HG02642 (cell line): ENCODE measurements at regions not wholly inside any gene's neighbourhood (a gene's known extent, or its start where the extent isn't known, plus 50 kb on each side); places are given as distances from the start of the nearest gene placed in this dataset.
"Not testable (repeated sequence)": the region's sequence is repeated elsewhere in the genome, so short reads cannot be mapped to it uniquely, and the experiment has no call there.

Source experiments
- ATAC-seq: cut with Tn5 transposase; IDR thresholded peaks from one replicate; pipeline ENCODE4 v1.9.1; 2021; ENCODE audit warnings: mild to moderate bottlenecking; ENCODE audit not compliant: unreplicated experiment, poor library complexity

DNA sequence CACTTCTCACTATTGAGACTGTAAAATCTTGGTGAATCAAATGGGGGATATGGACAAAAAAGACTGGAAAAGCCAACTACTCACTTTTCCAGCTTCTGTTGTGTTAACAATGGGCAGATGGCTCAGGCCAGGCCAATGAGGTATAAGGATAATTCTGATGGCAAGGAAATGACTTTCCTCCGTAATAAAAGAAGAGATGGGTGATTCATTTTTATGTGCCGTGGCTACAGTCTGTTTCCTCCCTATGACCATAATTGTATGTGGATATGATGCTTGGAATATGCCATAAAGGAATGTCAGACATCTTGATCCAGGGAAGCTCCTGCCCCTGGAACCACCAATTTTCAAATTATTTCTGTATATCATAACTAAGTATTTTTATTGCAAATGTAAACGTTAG, 406.8 kb downstream of the CCDC85A start:
- ATAC-seq: no peak

DNA sequence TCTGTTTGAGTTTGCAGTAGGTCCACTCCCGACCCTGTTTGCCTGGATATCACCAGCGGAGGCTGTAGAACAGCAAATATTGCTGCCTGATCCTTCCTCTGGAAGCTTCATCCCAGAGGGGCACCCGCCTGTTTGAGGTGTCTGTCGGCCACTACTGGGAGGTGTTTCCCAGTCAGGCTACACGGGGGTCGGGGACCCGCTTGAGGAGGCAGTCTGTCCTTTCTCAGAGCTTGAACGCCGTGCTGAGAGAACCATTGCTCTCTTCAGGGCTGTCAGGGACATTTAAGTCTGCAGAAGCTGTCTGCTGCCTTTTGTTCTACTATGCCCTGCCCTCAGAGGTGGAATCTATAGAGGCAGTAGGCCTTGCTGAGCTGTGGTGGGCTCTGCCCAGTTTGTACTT, 422.3 kb downstream of the CCDC85A start:
- ATAC-seq: not testable (repeated sequence)

DNA sequence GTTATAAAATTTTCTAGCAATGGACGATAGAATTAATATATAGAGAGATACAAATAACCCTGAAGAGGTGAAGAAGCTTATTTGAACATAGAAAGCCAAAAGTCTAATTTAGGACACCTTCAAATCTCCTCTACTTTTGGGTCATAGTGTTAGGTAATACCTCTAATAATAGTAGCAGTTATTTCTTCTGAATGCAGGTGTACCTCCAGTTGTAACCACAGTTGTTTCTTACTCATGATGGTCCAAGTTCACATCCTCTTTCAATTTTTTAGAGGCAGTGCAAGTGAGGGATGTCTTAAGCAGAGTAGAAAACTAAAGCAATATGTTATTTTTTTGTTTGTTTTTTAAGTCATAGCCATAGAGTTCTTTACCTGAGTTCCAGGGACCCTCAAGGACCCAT, 429.5 kb downstream of the CCDC85A start:
- no peak for ATAC-seq

DNA sequence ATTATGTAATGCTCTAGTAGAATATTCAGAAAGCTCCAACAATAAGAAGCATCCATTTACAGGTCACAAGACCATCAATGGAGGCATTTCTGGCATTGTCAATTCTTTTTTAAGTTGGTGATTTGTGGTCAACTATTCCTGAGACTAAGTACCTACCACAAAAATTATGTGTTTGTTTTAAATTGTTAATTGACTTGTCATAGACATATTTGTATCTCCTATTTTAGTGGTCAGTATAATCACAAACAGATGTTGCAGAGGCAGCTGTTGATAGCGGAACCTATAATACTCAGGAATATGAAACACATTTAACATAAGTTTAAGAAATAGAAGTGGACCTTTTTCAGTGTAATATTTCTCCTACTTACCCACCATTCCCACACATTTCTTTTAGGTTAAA, 430.1 kb downstream of the CCDC85A start:
- ATAC-seq: no peak

DNA sequence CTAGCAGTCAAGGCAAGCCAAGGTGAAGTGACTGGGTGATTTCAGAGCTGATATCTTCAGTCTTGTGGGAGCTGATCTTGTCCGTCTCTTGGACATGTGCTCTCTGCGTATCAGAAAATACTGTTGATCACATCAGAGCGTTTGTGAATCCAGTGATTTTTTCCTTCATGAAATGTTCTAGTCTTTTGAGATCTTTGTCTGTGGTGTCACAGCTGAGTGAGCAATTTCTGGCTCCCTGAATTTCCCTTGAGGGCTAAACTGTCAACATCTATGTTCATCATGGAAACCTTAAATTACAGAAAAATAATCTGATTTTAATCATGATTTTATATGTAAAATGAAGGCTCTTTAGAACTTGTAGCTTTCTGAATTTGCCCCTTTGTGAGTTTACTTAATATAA, 432.0 kb downstream of the CCDC85A start:
- no peak for ATAC-seq

DNA sequence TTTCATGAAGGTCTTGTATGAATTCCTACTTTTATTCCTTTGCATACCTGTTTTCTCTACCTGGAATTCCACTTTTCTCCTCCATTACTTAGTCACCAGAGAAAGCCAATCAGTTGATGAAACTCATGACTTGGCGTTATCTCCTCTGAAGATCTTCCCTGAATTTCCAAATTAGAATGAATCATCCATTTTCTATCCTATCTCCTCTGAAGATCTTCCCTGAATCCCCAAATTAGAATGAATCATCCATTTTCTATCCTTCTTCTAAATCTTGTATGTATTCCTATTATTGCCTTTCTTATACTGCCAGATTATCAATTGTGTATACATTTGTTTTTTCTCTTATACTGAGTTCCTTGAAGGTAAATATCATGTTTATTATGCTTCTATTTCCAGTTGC, 440.4 kb downstream of the CCDC85A start:
- no peak for ATAC-seq

DNA sequence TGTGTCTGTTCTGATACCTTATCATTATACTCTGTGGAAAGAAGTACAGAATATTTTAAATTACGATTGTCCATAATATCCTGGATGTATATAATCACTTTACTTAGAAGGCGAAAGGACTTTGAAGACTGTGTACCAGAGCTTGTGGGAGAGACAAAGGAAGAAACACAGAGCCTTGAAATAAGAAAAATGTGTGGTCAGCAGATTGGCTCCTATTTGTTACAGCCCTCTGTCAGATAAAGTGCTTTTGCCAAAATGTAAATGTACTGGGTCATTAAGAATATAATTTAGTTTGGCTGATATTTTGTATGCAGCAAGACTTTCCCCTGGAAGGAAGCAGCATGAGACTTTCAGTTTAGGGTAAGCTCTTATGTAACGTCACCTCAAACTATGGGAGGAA, 443.1 kb downstream of the CCDC85A start:
- no peak for ATAC-seq

DNA sequence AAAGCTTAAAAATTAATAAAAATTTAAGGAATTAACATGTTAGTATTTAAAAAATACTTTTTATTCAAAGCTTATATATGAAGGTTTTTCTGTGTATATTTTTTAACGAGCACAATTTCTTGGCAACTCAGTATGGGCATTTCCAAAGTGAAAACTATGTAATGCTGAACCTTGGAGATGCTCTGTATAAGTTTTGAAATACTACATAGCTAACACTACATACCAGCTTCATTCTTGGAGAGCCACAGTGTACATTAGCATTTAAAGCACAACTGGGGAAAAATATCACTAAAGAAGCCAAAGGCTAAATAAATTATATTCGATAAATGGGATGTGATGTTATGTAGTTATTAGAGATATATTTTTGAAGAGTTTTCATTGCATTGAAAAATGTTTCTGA, 446.5 kb downstream of the CCDC85A start:
- ATAC-seq: no peak

DNA sequence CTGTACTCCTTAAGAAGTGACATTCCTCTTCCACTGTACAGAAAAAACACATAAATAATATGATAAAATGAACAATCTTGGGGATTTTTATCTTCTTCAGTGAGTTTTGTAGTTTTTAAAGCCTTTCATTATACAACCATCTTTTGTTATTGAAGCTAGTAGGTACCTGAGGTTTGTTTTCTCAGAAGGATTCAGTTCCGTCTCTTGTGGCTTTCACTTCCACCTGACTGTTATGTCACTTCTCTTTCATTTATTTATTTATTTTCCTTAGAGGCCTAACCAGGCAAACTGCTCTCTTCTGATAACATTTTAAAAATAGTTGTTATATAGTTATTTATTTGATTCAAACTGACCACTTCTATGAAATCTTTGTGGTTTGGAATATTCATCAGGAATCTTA, 464.2 kb downstream of the CCDC85A start:
- no peak for ATAC-seq

DNA sequence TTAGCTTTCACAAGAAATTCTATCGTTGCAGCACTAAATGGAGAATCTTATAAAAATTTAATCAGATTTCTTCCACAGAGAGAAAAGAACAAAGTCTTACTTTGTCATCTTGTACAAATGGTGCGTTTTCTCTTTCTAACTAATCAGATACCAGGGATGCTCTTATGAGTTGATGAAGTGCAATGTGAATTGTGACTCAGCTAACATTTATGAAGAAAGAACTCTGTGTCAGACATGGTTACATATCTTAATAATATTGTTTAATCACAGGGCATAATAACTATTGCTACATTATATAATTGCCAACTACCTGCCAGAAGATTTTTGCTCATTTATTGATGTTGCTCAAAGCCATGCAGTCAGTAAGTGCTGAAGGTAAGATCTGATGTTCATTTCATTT, 465.0 kb downstream of the CCDC85A start:
- ATAC-seq: no peak

DNA sequence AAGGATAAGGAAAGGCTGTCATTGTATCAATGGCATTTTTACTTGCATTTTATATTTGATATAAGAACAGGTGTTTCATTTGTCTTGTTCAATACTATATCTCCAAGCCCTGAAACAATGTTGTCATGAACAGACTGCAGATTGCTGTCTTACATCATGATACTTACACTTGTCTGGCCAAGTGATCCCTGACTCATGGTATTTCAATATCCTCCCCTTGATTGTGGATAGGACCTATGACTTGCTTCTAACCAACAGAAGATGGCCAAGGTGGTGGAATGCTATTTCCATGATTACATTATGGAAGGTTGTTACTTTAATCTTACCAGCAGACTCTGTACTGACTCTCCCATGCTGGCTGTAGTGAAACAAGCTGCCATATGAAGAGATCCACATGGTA, 471.1 kb downstream of the CCDC85A start:
- ATAC-seq: no peak

DNA sequence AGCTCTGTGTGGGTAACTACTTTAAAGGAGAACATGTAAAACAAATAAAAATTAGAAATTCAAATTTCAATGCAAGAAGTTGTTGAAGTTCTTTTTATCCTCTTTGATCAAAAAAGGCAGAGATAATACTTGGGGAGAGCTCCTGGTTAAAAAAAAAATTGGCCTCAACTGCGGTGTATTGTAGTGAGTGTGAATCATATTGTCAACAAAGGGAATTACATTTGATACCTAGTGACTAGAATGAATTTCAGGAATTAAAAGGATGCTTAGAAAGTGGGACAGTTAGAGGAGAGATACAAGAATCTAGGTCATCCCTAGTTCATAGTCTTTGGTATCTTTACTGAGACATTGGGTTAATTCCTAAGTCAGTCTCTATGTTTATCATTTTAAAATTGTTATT, 473.0 kb downstream of the CCDC85A start:
- ATAC-seq: no peak

DNA sequence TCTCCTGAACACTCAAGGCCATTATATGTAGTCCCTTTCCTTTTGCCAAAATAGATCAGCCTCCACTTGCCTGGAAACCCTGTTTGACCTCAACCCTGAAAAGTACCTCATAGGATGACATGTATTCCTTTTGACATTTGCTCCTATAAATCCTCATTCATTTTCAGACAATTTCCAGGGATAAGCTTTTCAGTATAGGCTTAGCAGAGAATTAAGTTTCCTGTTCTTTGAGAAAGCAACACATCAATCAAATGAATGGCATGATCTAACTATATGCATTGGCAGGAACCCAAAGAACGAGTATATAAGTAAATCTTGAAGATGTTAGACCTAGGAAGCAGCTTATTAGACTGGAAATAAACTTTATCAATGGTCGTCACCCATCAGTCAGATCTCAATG, 483.0 kb downstream of the CCDC85A start:
- ATAC-seq: no peak

DNA sequence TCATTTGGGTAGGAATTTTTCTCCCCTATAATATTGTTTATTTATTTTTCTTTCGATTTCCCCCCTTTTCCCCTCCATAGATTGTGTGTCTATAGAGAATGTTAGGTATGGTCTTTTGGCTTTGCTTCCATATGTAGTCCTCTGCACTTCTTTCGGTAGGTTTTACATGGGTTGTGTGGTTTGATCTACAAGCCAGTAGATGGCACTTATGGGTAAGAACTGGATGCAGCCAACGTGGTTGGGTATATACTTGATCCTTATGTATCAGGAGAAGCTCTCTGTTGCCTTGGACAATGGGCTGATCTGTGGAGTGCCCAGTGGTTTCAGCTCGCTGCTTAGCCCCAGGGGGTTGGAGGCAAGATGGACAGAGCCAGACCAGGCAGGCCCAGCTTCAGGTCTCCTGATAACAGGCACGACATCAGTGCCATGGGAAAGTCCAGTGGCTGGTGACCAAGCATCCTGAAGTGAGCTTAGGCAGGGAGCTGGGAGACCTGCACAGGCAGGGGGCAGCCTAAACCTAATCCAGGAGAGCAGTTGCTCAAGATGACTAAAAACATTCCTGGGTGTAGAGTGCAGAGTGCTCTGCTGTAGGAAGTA, 488.3 kb downstream of the CCDC85A start:
- ATAC-seq: no peak

DNA sequence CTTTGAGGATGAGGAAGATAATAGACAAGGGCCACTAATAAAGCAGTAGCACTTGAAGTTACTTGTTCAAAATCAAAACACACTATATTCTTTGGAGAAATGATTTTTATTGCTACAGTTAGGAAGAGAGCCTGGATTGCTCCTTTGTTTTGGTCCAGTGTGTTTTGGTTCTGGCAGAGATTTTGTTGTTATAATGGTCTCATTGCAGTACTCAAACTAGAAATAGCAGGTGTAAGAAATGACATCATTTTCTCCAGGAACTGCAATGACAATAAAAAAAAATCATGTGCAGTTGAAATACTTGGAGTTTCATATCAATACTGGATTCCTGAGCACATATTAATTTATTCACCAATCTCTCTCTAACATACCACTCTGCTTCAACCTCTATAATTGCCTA, 490.3 kb downstream of the CCDC85A start:
- no peak for ATAC-seq

DNA sequence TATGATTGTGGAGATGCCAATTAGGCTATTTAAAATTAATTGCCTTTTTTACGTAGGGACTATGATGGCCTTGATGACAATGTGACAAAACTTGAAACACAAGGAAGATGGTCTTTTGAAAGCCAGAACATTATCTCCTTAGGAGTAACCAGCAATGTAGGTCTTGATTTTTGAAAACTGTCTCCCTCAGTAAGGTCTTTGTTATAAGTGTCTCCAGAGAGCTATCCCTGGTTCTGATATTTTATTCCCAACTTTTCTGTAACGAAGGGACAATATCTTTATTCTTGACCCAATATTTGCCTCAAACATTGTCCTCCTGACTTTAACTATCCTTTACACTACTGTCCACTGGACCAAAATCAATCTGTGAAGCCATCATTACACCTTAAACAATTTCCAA, 493.2 kb downstream of the CCDC85A start:
- ATAC-seq: no peak

DNA sequence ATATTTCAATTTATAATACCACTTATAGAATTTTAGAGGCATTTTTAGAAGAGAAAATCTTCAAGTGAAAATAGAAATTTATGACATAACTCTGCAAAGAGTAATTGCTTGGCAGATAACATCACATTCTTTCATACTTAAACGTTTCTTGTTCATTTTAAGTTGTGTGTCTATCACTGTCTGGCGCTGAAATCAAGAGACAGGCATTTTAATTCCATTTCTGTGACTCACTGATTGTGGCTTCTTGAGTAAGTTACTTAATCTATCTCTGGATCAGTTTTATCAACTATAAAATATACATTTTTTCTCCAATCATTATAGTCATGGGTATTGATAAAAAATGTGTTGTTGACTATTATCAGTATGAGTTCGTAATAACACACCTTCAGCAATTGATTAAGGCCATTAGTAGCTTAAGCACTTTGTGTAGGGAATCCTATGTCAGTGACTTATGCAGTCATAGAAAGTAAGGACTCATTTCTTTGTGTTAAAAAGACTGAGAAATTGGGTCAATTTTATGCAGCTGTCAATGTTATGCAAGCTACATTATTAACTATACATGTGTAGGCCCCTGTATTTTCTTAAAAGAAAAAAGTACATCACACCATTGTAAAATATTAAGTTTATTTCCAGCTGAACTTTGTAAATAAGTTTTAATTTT, 497.3 kb downstream of the CCDC85A start:
- ATAC-seq: no peak

DNA sequence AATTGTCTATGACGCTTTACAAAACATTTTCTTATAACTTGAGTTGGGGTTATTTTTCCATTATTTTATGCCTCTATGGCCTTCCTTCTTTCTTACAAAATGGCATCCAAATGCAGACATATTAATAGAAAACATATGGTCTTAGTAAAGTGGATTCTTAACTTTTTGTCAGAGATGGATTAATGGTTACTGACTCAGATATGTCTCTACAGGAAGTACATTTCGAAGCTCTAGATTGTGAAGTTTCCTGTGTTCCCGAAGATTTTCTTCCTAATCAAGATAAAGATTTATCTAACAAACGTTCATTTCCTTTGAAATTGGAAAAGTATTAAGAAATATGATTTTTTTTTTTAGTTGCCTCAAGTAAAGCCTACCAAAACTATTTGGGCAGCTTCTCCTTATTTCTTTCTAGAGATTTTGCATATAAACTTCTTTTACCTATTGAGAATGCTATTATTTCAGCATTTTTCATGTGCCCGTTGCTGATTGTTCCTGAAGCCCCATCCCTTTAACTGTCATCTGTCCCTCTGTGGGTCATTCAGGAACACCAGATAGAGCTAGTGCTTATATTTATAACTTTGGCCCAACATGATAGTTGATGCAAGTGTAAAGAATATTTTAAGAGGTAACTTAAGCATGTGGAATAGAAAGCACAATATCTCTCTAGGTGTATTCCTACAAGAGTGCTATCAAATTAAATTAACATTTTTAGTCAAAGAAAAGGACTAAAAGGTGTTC, 498.0 kb downstream of the CCDC85A start:
- no peak for ATAC-seq

DNA sequence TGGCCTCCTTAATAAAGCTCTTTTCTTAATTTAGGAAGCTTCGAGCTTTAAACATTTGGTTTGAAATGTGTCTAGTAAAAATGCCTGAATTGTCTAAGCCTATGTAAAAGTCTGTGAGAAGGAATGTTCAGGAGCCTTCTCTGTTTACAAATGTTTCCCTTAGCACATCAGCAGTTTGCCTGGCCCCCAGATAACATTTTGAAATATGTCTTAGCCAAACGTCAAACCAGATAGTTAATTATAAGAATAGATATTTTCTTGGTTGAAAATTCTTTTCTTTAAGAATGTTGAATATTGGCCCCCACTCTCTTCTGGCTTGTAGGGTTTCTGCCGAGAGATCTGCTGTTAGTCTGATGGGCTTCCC, 498.6 kb downstream of the CCDC85A start:
- no peak for ATAC-seq

DNA sequence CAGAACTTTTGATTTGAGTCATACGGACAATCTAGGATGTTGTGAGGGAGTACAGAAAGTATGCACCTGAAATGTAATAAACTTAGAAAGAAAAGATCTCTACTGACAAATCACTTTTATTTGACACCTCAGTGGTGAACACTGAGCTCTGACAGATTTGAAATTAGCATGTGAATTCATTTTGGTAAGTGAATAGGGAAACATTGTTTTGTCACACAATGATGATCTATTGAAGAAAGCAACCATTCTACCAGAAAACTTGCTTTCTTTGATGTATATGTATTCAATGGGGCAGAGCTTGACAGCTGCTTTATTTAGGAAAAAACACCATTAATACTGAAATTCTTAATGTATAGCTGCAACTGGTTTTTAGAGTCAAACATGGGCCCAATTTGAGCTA, 500.5 kb downstream of the CCDC85A start:
- no peak for ATAC-seq

DNA sequence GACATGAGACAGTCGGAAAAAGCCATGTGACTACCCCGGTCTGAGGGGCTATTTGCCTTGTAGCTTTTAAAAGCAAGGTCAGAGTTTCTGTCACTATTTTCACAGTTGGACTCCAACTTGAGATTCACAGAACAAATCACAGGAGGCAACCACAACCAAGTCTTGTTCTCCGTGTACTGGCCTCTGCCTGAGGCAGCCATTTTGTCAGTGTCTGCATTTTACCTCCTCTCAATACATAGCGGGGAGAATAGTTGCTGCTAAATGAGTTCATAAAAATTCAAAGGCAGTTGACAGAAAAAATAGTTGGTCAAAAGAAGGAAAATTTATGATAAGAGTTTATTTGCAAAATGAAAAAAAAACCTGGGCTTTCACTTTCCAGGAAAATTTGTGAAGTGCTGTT, 501.4 kb downstream of the CCDC85A start:
- ATAC-seq: no peak

DNA sequence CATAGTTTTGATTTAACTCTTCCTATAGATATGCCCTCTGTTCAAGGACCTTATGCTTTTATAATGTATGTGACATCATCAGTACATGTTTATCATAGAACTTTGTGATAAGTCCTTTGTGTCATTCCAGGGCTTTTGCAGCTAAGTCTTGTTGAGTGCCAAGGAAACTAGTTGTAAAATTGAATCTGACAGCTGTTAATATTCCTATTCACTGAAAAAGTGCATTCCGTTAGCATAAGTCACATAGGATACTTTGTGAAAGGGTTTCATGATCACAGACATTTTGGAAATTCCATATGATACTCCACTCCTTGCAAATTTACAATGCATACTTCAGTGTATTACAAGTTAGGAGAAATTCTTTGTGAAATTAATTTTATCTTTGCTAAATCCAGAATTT, 503.4 kb downstream of the CCDC85A start:
- no peak for ATAC-seq
